VCaP (cell line): ENCODE measurements at regions not wholly inside any gene's neighbourhood (a gene's known extent, or its start where the extent isn't known, plus 50 kb on each side); places are given as distances from the start of the nearest gene placed in this dataset.

Experiments
- H3K27ac ChIP-seq: fragments of 450-650 bp; 2 replicates; pipeline ENCODE4 v1.5.1; 2017
- CTCF ChIP-seq: fragments of 450-650 bp; conservative IDR thresholded peaks from 2 replicates; pipeline ENCODE4 v1.5.1; 2017; ENCODE audit warnings: mild to moderate bottlenecking, moderate library complexity

- H3K27ac ChIP-seq = no peak overlapping the region
- TF ChIP-seq CTCF = no peak
These were observed 81.4 kb downstream of the RCN1 start for GRCh38 chr11:32172041-32172847.

DNA sequence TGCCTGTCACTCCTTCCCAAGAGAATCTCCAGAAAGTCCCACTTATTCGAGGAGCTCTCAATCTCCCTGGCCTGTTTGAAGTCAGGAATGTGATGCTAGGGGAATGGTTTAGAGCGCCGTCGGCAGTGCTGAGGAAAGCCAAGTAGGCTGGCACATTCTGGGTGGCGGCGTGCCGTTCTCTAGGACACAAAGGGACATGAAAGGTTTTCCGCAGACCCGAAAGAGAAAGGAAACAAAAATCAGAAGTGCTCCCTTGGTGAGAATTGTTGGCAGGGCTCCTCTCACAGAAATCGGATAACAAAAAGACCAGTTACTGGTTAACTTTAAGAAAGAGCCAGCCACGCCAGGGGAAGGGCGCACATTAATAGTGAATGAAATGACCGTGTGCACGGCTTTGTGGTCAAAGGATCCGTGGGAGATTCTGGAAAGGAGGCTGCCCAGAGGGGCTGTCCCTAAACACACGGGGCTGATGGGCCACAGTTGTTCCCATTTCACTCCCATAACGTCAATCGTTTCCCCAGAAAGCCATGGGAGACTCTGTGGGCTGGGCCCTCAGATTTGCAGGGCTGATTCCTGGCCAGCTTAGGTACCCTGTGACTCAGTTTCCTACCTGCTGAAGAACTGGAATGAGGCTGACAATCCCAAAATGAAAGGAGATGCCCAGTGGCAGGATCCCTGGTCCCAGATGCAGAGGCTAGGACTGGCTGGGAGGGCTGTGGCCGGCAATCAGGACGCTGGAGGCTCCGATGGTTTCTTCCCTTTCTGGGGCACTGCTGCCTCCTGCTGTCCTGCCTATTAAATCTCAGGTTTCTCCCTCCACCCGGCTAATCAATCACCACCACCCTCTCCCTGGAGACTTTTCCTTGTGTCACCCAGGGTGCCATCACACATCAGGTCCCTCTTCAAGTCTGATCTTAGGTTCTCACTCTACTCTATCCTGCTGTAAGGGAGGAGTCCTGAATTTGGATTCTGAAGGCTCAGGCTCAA lies 82.3 kb downstream of the RCN1 start:
- peak; percentile 82 for TF ChIP-seq CTCF

GRCh38 chr11:32173977-32174376 lies 83.1 kb downstream of the RCN1 start:
- H3K27ac ChIP-seq = no peak overlapping the region
- no peak for TF ChIP-seq CTCF

More for the DNA sequence above, 82.3 kb downstream of the RCN1 start:
- H3K27ac ChIP-seq = no peak overlapping the region

- TF ChIP-seq CTCF = peak; percentile 86
- no peak overlapping the region for H3K27ac ChIP-seq
These were observed 85.5 kb downstream of the RCN1 start for GRCh38 chr11:32176223-32176934.

DNA sequence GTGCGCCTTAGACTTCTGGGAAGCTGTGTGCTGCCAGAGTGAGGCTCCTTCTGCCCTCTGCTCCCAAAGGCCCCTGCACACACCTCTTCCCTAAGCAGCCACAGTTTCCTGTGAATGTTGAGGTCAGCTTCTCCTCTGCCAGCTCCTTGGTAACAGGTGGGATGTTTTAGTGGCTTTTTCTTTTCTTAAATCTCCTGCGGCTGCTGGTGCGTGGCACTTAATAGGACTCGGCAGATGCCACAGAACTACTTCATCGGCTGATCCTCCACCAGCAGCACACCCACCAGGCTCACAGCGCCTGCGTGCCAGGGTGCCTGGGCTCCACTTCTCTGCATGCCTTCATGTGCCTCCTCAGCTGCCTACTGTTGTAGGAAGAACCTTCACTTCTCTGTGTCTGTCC lies 87.8 kb downstream of the RCN1 start:
- no peak for TF ChIP-seq CTCF
- H3K27ac ChIP-seq = no peak overlapping the region

DNA sequence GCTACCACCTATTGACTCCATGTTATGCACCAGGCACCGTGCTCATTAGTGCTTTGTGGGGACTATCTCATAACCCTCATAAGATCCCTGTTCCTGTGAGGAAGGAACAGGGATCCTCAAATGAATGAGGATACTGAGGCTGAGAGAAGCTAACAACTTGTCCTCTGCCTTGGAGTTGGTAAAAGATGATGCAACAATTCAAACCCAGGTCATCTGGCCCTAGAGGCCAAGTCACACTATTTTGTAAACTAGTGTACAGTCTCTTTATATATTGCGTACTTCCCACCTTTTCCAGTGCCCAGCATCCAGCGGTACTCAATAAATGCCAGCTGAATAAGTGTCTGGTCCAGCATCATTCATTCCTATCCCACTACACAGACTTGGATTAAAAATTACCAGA lies 92.6 kb downstream of the RCN1 start:
- no peak overlapping the region for H3K27ac ChIP-seq
- no peak for TF ChIP-seq CTCF
